B cell (primary cell): ENCODE measurements at regions not wholly inside any gene's neighbourhood (a gene's known extent, or its start where the extent isn't known, plus 50 kb on each side); places are given as distances from the start of the nearest gene placed in this dataset.

Experiments used
- ATAC-seq: fragments of 200-7000 bp; cut with Tn5 transposase; one replicate; pipeline ENCODE4 v1.10.0; 2021; ENCODE audit warnings: low read depth, mild to moderate bottlenecking, moderate number of reproducible peaks, moderate library complexity
- CTCF ChIA-PET: fragments of 350-600 bp; sonication (Branson Sonifier 250); formaldehyde crosslinking; loops from one replicate; lab custom pipeline; 2021; ENCODE audit warnings: antibody characterized with exemption, inconsistent platforms; lab: Charles Lee
- POLR2A ChIA-PET: fragments of 350-600 bp; sonication (Branson Sonifier 250); formaldehyde crosslinking; loops from one replicate; lab custom pipeline; 2021; ENCODE audit warnings: antibody characterized with exemption; lab: Charles Lee
- DNase-seq: peaks from one replicate; pipeline ENCODE4 v3.0.0; 2013
- H2AFZ ChIP-seq: 2 replicates; pipeline ENCODE4 v1.6.1; 2012; ENCODE audit warnings: mild to moderate bottlenecking, low read depth, low read length; ENCODE audit not compliant: insufficient read depth, poor library complexity, severe bottlenecking
- H3K27ac ChIP-seq, 2 donors: 1 replicate in 1 of 2; 2 replicates in 1 of 2; pipeline ENCODE4 v1.5.1; 2012 to 2013; ENCODE audit warnings: low read length in 2 of 2, mild to moderate bottlenecking in 2 of 2, moderate library complexity in 1 of 2
- H3K27me3 ChIP-seq, 4 experiments: fragments of 200-600 bp in 1 of 4; sonication (generic) in 1 of 4; replicated peaks in 1 of 4; 1 replicate in 2 of 4; 2 replicates in 2 of 4; pipeline versions ENCODE4 v1.6.1 to v1.7.0; 2013 to 2016; ENCODE audit warnings: low read length in 3 of 4, mild to moderate bottlenecking in 2 of 4, mixed read lengths in 1 of 4, moderate library complexity in 1 of 4; ENCODE audit not compliant: insufficient read depth in 4 of 4, control insufficient read depth in 3 of 4; ENCODE audit errors: control extremely low read depth in 1 of 4
- H3K36me3 ChIP-seq, 2 experiments: replicated peaks in 1 of 2; 1 replicate in 1 of 2; 2 replicates in 1 of 2; pipeline versions ENCODE4 v1.6.1 to v1.7.1; 2013; ENCODE audit warnings: low read length in 1 of 2; ENCODE audit not compliant: insufficient read depth in 2 of 2, control insufficient read depth in 1 of 2; ENCODE audit errors: control extremely low read depth in 1 of 2, extremely low read depth in 1 of 2
- H3K4me1 ChIP-seq, 2 donors: fragments of 200-600 bp in 1 of 2; sonication (generic) in 1 of 2; 1 replicate in 1 of 2; 2 replicates in 1 of 2; pipeline versions ENCODE4 v1.5.1 to v1.6.1; 2013 to 2017; ENCODE audit warnings: low read length in 2 of 2; ENCODE audit not compliant: control insufficient read depth in 2 of 2, insufficient read depth in 2 of 2
- H3K4me2 ChIP-seq: replicated peaks from 2 replicates; pipeline ENCODE3; 2012; ENCODE audit warnings: mild to moderate bottlenecking, low read depth, low read length; ENCODE audit not compliant: poor library complexity, severe bottlenecking
- H3K4me3 ChIP-seq, 5 experiments: fragments of 200-600 bp in 1 of 5; sonication (generic) in 1 of 5; 1 replicate in 3 of 5; 2 replicates in 2 of 5; pipeline versions ENCODE4 v1.5.1 to v1.7.0; 2011 to 2016; ENCODE audit warnings: low read length in 4 of 5, mild to moderate bottlenecking in 4 of 5, low read depth in 2 of 5, control low read depth in 1 of 5, moderate library complexity in 1 of 5; ENCODE audit not compliant: insufficient read depth in 1 of 5; ENCODE audit errors: control extremely low read depth in 1 of 5, extremely low read depth in 1 of 5
- H3K79me2 ChIP-seq: fragments of 200-600 bp; sonication (generic); one replicate; pipeline ENCODE4 v1.6.0; 2016; ENCODE audit warnings: low read length; ENCODE audit not compliant: control insufficient read depth, insufficient read depth
- H3K9ac ChIP-seq: fragments of 200-600 bp; sonication (generic); 2 replicates; pipeline ENCODE4 v1.6.1; 2017; ENCODE audit warnings: mild to moderate bottlenecking, low read length, moderate library complexity
- H3K9me3 ChIP-seq, 3 donors: one replicate each; pipeline versions ENCODE4 v1.6.1 to v1.7.1; 2013; ENCODE audit warnings: low read length in 2 of 3; ENCODE audit not compliant: control insufficient read depth in 2 of 3, insufficient read depth in 1 of 3; ENCODE audit errors: control extremely low read depth in 1 of 3
- H4K20me1 ChIP-seq: 2 replicates; pipeline ENCODE4 v1.6.0; 2012; ENCODE audit warnings: mild to moderate bottlenecking, low read length; ENCODE audit not compliant: insufficient read depth, control insufficient read depth, poor library complexity, severe bottlenecking
- H3K27ac Mint-ChIP-seq: one replicate; pipeline ENCODE4 v1.8.0; 2021; ENCODE audit warnings: mixed read lengths
- H3K27me3 Mint-ChIP-seq: one replicate; pipeline ENCODE4 v1.8.0; 2021; ENCODE audit warnings: mixed read lengths
- H3K4me1 Mint-ChIP-seq: one replicate; pipeline ENCODE4 v1.8.0; 2021; ENCODE audit warnings: mixed read lengths
- H3K4me3 Mint-ChIP-seq: one replicate; pipeline ENCODE4 v1.8.0; 2021; ENCODE audit warnings: mixed read lengths
- H3K9me3 Mint-ChIP-seq: one replicate; pipeline ENCODE4 v1.8.0; 2022; ENCODE audit warnings: mixed read lengths; ENCODE audit not compliant: insufficient read depth
- CTCF ChIP-seq: fragments of 200-600 bp; IDR thresholded peaks from one replicate; pipeline ENCODE4 v1.8.0; 2022; ENCODE audit warnings: antibody characterized with exemption, mild to moderate bottlenecking
- EZH2 ChIP-seq: IDR thresholded peaks from 2 replicates; pipeline ENCODE4 v1.6.1; 2012; ENCODE audit warnings: borderline replicate concordance, low read depth, mild to moderate bottlenecking, moderate library complexity, low read length; ENCODE audit not compliant: insufficient read depth, poor library complexity, severe bottlenecking
- WGBS: methylation state at CpG from one replicate; pipeline ENCODE4 v1.1.5; 2013; ENCODE audit warnings: missing lambda C conversion rate; ENCODE audit not compliant: insufficient coverage; 5-methylcytosine and 5-hydroxymethylcytosine counted together
- intact Hi-C: fragments of 100-400 bp; cut with micrococcal nuclease; formaldehyde crosslinking; loops from one replicate; pipeline ENCODE4 v1.10.0; 2022

GRCh38 chr7:80374321-80374720 is 137.5 kb downstream of the GNAT3 start:
- intact Hi-C loops = no loop called here
- Histone ChIP-seq H3K4me2 (no peak overlapping the region), H3K9me3 (peaks cover 0 to 8% (median 0%) of the 10 kb centered on the region in 3 donors), H3K36me3 (no peaks in the 10 kb centered on the region), H2AFZ (no peak overlapping the region), H4K20me1 (no peaks in the 10 kb centered on the region), H3K4me3 (no peak overlapping the region), H3K27ac (no peak overlapping the region), H3K27me3 (no peaks in the 10 kb centered on the region), H3K9ac (no peak overlapping the region), H3K4me1 (no peaks in the 10 kb centered on the region), H3K79me2 (no peaks in the 10 kb centered on the region)
- no peak for ATAC-seq
- DNase-seq = no peak
- WGBS = no CpG with 5 or more reads among the region's 4 CpGs
- H3K27ac Mint-ChIP-seq = no peak overlapping the region
- no peaks in the 10 kb centered on the region for H3K4me1 Mint-ChIP-seq
- CTCF ChIA-PET = no interaction called here
- TF ChIP-seq EZH2 = no peak
- TF ChIP-seq CTCF = no peak
- no peak overlapping the region for H3K4me3 Mint-ChIP-seq
- POLR2A ChIA-PET = no interaction called here
- H3K9me3 Mint-ChIP-seq = no peaks in the 10 kb centered on the region
- H3K27me3 Mint-ChIP-seq = no peaks in the 10 kb centered on the region

- CTCF ChIA-PET = no interaction called here
- no peak overlapping the region for H3K4me2 ChIP-seq
- no peaks in the 10 kb centered on the region for H3K27me3 ChIP-seq
- DNase-seq (no peak), ATAC-seq (no peak)
- no peaks in the 10 kb centered on the region for H3K4me1 ChIP-seq
- H3K4me3 ChIP-seq = no peak overlapping the region
- H2AFZ ChIP-seq = no peak overlapping the region
- Mint-ChIP-seq H3K4me3 (no peak overlapping the region), H3K9me3 (no peaks in the 10 kb centered on the region), H3K27ac (no peak overlapping the region), H3K4me1 (no peaks in the 10 kb centered on the region), H3K27me3 (no peaks in the 10 kb centered on the region)
- intact Hi-C loops = no loop called here
- H3K9me3 ChIP-seq = peaks cover 0 to 8% (median 0%) of the 10 kb centered on the region in 3 donors
- no peak for TF ChIP-seq CTCF
- no peak for TF ChIP-seq EZH2
- no peak overlapping the region for H3K9ac ChIP-seq
- no peaks in the 10 kb centered on the region for H4K20me1 ChIP-seq
- H3K27ac ChIP-seq = no peak overlapping the region
- H3K79me2 ChIP-seq = no peaks in the 10 kb centered on the region
- POLR2A ChIA-PET = no interaction called here
- no peaks in the 10 kb centered on the region for H3K36me3 ChIP-seq
- 94% methylated on average over 2 of the region's 4 CpGs for WGBS
These were observed 138.3 kb downstream of the GNAT3 start for GRCh38 chr7:80373429-80374032.
